ELR (cell line): ENCODE measurements at regions not wholly inside any gene's neighbourhood (a gene's known extent, or its start where the extent isn't known, plus 50 kb on each side); places are given as distances from the start of the nearest gene placed in this dataset.
"Not testable (repeated sequence)": the region's sequence is repeated elsewhere in the genome, so short reads cannot be mapped to it uniquely, and the experiment has no call there.

Experiments used
- DNase-seq: peaks from one replicate; pipeline ENCODE4 v3.0.0-alpha.2; 2015; ENCODE audit warnings: low read depth

GRCh38 chr15:62407962-62408361, 242.9 kb upstream of the C2CD4B start:
- DNase-seq = no peak

GRCh38 chr15:62409466-62409865, 244.4 kb upstream of the C2CD4B start:
- DNase-seq = no peak

- DNase-seq = no peak
Measured at GRCh38 chr15:62412686-62413085, 247.6 kb upstream of the C2CD4B start.

- no peak for DNase-seq
Measured at GRCh38 chr15:62413153-62413552, 248.1 kb upstream of the C2CD4B start.

- DNase-seq = no peak
Measured at GRCh38 chr15:62413786-62414185, 248.7 kb upstream of the C2CD4B start.

- no peak for DNase-seq
Measured at GRCh38 chr15:62415498-62415897, 250.4 kb upstream of the C2CD4B start.

GRCh38 chr15:62416526-62416925, 251.4 kb upstream of the C2CD4B start:
- peak; percentile 6 for DNase-seq

GRCh38 chr15:62417439-62417838, 252.4 kb upstream of the C2CD4B start:
- peak; percentile 24 for DNase-seq

- DNase-seq = not testable (repeated sequence)
Measured at GRCh38 chr15:62418496-62418895, 253.4 kb upstream of the C2CD4B start.

- no peak for DNase-seq
Measured at GRCh38 chr15:62419192-62419591, 254.1 kb upstream of the C2CD4B start.

GRCh38 chr15:62420371-62420770, 255.3 kb upstream of the C2CD4B start:
- DNase-seq = not testable (repeated sequence)

- DNase-seq = no peak
Measured at GRCh38 chr15:62421289-62421688, 256.2 kb upstream of the C2CD4B start.

GRCh38 chr15:62426387-62426956, 261.4 kb upstream of the C2CD4B start:
- no peak for DNase-seq

- DNase-seq = no peak
Measured at GRCh38 chr15:62428259-62428658, 263.2 kb upstream of the C2CD4B start.

- DNase-seq = no peak
Measured at GRCh38 chr15:62428851-62429598, 263.9 kb upstream of the C2CD4B start.

- no peak for DNase-seq
Measured at GRCh38 chr15:62430056-62430455, 265.0 kb upstream of the C2CD4B start.

- DNase-seq = peak; percentile 42
Measured at GRCh38 chr15:62430552-62430951, 265.5 kb upstream of the C2CD4B start.

GRCh38 chr15:62431008-62431797, 266.1 kb upstream of the C2CD4B start:
- DNase-seq = no peak

- no peak for DNase-seq
Measured at GRCh38 chr15:62431817-62432216, 266.7 kb upstream of the C2CD4B start.

GRCh38 chr15:62432702-62433398, 267.8 kb upstream of the C2CD4B start:
- DNase-seq = no peak

- DNase-seq = no peak
Measured at GRCh38 chr15:62436235-62436634, 271.1 kb upstream of the C2CD4B start.

GRCh38 chr15:62437753-62438152, 272.7 kb upstream of the C2CD4B start:
- no peak for DNase-seq
